Fibroblast of peridontal ligament (primary cell): ENCODE measurements at regions not wholly inside any gene's neighbourhood (a gene's known extent, or its start where the extent isn't known, plus 50 kb on each side); places are given as distances from the start of the nearest gene placed in this dataset.
"Not testable (repeated sequence)": the region's sequence is repeated elsewhere in the genome, so short reads cannot be mapped to it uniquely, and the experiment has no call there.

Experiments
- DNase-seq: peaks from one replicate; pipeline ENCODE4 v3.0.0-alpha.2; 2010; ENCODE audit errors: extremely low read depth

GRCh38 chrX:80929251-80929650 is 119.6 kb upstream of the BRWD3 start:
- DNase-seq = no peak

DNA sequence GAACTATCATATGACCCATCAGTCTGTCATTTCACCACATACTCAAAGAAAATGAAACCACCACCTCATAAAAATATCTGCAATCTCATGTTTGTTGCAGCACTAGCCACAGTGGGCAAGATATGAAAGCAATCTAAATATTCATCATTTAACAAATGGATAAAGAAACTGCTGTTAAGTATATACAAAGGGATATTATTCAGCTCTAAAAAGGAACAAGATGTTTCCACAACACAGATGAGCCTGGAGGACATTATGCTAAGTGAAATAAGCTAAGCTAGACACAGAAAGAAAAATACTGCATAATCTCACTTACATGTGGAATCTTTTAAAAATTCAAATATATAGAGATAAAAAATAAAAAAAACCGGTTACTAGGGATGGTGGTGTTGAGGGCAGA is 108.2 kb upstream of the BRWD3 start:
- no peak for DNase-seq

- DNase-seq = not testable (repeated sequence)
Measured at GRCh38 chrX:80912351-80912750, 102.7 kb upstream of the BRWD3 start.

GRCh38 chrX:80879916-80880315 is 70.2 kb upstream of the BRWD3 start:
- DNase-seq = peak; percentile 10

DNA sequence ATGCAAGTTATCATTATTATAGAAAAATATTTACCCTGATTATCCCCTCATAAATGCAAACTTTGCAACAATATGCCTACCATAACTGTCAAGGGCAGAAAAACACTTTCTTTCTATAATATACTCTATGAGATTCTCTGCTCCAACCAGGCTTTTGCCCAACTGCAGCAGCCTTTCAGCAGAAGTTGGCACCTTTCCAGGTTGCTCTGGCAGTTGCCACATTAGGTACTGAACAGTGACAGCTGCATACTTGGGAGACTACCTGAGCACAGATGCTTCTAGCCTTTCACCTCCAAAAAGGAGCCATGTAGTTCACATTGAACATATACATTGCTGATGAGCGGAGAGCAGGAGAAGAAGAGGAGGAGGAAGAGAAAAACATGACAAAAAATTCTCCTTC is 69.5 kb upstream of the BRWD3 start:
- DNase-seq = no peak

DNA sequence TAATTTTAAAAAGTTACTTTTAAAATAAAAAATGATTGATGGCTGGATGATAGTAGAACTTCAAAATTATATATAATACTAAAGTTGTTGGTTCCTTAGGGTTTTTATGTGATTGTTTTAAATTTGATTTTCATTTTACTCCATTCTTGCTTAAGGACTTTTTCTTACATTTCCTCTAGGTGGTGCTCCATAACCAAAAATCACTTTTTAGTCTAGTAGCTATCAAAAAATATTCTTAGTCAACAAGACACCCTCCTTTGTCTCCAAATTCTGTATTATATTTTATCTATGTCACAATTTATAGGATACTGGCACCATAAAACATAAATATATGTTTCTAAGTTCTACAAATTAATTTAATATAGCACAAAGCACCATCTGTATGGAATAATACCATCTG is 67.2 kb upstream of the BRWD3 start:
- peak; percentile 53 for DNase-seq
